GM19239 (cell line): ENCODE measurements at regions not wholly inside any gene's neighbourhood (a gene's known extent, or its start where the extent isn't known, plus 50 kb on each side); places are given as distances from the start of the nearest gene placed in this dataset.

ENCODE experiments used
- DNase-seq: peaks from one replicate; pipeline ENCODE4 v3.0.0; 2011; ENCODE audit warnings: low spot score; ENCODE audit not compliant: insufficient read length
- FAIRE-seq: peaks from 2 replicates; lab custom pipeline; 2011; peaks lifted over from hg19 to GRCh38; lab: Jason Lieb, UNC

DNA sequence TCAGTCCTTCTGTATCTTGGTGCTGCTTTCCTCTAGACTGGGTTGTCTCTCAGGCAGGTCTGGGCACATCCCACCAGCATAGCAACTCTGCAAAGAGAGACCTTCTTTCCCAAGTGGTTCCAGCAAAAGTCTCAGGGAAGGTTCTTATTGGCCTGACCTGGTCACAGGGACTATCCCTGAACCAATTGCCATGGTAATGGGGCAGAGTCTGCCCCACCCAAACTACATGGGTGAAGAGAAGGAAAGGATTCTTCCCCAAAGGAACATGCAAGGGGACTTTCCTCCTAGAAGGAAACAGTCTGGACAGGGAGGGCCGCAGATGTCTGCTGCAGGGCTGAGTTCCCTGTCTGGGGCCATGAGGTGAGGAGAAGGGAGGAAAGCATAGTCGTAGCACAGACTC lies 122.2 kb upstream of the NCOR2 start:
- DNase-seq: no peak
- no peak for FAIRE-seq

DNA sequence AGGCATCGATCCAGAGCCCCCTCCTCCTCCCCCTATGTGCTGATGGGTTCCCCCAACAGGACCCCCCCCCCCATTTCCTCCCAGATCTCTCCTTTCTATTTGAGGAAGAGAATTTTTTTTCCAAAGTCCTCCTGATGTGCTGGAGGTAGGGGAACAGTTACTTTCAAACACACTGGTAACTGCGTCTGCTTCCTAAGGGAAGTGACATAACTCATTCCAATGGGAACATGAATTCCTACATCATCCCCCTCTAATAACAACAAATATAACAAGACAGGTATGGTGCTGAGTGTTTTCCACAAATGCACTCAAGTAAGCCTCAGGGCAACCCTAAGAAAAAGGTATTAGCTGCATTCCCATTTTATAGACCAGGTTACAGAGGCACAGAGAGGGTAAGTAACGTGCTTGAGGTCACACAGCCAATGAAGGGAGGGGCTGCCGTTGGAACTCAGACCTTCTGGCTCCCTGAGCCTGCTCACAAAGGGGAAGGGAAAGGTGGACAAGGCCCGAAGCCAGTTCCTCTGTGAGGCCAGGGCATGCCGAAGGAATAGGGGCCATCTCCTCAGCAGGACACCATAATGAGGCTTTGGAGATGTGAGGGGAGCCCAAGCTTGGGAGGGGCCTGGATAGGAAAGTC lies 121.1 kb upstream of the NCOR2 start:
- DNase-seq (no peak), FAIRE-seq (no peak)

DNA sequence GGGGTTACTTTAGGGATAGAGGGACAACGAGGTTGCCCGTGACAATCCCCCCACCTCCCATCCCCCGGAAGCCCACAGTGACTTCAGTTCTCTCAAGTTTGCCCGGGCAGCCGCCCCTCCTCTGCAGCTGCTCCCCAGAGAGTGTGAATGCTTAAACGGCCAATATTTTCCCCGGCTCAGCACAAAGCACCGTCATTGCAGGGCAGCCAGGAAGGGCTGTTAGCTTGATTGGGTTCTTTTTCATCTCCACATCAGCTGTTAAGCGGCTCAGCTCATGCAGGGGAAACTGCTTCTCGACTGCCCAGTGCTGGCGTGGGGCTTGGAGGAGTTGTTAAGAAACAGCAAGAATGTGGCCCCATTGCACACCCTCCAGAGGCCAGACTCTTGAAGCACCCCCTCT lies 120.5 kb upstream of the NCOR2 start:
- FAIRE-seq (no peak), DNase-seq (no peak)

DNA sequence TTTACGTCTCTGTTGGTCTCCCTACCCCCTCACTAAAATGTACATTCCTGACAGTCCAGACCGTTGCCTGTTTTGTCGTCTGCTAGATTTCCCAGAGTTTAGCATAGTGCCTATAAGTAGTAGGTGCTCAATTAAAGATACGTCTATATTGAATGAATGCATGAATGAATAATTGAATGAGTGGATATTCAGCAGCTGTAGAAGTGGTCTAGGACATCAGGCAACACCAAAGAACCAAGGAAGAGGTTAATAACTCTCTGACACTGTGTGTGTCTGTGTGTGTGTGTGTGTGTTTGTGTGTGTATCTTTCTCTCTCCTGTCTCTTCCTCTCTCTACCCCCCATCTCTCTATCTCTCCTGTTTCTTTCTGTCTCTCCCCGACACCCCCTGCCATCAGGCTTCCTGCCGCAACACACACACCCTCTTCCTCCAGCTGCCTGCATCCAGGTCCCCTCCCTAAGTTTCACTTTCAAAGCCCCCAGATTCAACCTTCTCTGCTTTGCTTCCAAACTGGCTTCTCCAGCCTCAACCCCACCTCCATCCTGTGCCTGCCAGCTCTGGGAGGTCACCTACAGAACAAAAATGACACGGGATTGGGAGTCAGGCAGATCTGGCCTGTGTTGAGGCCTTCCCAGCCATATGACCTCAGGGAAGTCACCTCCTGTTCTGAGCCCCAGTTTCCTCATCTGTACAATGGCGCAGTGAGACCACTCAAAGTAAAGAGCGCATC lies 119.9 kb upstream of the NCOR2 start:
- no peak for FAIRE-seq
- no peak for DNase-seq

DNA sequence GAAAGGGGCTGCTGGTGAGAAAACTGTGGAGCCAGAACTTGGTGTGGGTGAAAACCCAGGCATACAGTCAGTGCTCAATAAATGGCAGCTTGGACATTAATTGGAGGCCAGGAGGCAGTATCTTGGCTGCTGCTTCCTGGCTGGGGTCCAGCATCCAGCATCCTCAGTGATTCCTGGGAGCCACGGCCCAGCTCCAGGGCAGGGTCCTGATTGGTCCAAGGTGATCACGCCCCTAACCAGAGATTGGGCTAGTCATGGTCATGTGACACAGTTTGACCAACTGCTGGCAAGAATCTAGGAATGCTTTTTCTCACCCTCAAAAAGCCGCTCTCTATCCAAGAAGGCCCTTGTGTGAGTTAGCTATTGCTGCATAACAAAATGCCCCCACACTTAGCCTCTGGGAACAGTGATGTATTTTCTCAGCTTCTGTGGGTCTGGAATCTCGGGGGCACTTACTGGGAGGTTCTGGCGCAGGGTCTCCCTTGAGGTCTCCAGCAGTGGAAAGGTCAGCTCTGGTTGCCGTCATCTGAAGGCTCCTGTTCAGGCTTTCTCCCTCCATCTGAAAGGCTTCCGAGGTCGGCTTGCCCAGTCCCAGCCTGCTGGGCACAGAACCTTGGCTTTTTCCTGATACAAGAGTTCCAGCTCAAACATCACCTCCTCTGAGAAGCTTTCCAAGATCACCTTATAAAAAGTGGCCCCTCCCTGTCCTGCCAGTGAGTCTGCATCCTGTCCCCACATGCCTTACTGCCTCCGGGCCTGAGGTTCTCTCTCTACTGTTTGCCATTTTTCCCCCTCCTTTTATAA lies 119.2 kb upstream of the NCOR2 start:
- FAIRE-seq: no peak
- DNase-seq: no peak

DNA sequence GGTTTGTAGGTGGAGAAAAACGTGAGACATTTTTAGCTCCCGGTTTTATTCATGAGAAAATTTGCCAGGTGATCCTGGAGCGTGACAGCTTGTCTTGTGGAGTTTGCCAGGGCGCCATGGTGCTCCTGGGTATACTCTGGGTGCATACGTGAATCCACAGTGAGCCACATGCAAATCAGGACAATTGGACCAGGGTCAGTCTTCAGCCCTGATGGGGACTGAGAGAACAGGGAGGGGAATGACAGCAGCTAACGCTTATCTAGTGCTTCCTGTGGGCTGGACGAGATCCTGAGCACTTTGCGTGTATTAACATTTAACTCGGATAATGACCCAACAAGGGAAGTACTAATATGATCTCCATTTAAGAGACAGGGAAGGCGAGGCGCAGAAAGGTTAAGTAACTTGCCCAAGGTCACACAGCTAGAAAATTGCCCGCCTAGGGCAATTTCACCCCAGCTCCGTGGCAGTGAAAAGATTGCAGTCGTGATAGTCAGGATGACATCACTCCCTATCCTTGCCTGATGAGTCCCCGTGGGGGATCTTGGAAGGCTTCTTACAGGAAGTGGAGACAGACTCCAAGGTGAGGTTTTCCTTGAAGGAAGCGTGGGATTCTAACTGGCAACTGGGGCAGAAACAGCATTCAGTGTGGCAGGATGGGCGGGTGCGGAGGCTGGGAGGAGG lies 118.4 kb upstream of the NCOR2 start:
- DNase-seq (no peak), FAIRE-seq (no peak)

DNA sequence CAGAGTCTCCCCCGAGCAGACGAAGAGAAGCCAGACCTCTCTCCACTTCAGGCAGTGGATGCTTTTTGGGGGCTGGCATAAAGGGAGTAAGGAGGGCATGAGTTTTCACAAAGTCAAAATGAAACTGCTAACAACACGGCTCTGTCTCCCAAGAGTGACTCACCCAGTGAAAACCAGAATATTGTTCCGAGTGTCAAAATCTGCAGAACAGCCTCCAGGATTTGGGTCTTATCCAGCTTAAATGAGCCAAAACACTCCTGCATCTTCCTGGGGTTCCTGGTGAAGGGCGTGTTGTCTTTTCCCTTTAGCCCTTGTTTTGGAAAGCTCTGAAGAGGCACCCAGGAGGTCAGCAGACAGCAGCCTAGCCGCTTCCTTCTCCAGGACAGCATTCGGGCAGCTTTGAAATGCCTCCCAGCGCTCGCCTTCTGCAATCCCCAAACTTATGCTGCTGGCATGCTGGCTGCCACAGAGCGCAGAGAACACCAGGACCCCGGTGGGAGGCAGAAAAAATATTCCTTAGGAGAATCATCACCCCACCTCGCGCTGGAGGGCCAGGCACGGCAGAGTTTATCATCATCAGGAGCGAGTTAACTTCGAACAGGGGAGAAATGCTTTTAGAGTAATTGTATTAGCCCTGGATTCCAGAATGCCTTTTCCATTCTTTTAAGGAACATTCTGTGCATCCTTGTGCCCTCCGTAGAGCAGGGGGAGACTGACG lies 117.7 kb upstream of the NCOR2 start:
- FAIRE-seq (no peak), DNase-seq (no peak)

DNA sequence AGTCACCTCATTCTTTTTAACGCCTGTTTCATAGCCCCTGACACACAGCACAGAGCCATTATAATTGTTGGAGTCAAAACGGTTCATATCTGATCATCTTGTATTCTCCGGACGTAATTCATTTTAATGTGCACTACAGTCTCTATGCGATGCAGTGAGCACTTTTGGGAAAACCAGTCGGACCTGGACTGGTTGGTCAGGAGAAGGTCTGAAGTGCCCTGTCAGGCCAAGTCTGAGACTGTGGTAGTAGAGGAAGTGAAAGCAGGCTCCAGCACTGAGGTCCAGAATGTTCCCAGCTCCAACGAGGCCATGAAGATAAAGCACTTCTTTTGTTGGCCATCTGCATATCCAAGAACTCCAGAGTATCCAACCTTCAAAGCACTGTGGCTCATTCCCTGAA lies 117.1 kb upstream of the NCOR2 start:
- no peak for FAIRE-seq

DNA sequence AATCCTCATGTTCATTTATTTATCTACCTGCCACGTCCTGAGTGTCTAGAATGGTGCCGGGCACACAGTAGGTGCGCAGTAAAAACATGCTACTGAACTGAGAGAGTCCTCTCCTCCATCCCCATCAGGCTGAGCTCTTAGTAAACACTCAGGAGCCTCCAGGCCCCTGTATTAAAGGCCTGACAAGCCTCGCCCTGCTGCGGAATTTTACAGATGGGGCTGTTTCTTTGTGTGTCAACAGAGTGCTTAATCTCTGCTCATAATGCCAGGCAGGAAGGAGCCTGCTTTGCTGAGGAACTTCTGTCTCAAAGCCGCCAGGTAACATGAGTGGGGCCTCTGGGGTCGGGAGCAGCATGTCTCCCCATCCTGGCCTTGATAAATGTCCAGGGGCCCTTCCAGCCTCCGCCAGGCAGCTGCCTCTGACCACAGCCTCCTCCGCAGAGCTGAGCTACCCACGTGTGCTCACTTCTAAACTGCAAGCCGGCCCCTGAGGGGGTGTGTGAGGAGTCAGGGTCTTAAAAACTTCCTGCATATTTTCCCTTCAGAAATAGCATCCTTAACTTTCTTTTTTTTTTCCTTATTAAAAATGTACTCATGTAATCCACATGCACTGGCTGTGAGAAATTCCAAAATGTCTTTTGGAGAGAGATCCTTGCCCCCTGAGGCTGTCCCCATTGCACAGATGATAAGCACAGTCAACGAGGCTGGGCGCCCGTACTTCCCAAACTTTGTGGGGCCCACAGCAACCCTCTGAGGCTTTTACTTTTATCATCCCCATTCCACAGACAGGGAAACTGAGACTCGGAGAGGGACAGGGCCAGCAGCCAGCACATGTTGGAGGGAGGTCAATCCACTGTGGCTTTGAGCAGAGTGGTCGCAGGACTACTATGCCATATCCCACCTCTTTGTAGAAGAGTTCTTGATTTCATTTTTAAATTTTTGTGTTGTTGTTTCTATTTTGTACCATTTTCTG lies 116.0 kb upstream of the NCOR2 start:
- no peak for FAIRE-seq

More for the DNA sequence above, 117.1 kb upstream of the NCOR2 start:
- DNase-seq: no peak

DNA sequence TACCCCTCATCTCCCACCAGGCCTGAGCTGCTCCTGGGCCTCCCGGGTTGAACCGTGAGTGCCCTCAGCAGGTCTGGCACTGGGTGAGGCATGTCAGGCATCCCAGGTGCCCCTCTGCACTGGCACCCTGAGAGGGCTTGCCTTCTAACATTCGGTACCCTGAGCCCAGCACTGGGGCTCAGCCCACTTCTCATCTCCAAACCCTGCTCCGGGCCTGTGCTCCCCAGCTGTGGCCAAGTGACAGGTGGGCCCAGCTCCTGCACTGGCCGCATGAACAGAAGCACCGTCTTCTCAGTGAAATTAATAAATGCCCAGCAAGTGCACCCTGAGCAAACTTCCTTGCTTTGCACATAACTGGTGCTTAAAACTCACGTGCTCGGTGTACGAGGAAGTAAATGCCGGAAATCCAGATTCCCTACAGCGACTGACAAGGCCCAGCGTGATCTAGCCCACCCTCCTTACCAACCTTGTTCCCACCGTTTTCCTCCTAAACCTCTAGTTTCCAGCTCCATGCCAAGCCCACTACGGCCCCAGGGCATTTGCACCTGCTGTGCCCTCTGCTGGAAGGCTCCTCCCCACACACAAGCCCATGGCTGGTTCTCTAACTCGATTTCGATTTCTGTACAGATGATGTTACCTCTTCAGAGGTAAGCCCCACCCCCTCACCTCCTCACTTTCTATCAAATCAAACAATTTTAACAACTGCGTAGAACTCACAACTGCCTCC lies 115.2 kb upstream of the NCOR2 start:
- FAIRE-seq (no peak), DNase-seq (no peak)

More for the DNA sequence above, 116.0 kb upstream of the NCOR2 start:
- no peak for DNase-seq

DNA sequence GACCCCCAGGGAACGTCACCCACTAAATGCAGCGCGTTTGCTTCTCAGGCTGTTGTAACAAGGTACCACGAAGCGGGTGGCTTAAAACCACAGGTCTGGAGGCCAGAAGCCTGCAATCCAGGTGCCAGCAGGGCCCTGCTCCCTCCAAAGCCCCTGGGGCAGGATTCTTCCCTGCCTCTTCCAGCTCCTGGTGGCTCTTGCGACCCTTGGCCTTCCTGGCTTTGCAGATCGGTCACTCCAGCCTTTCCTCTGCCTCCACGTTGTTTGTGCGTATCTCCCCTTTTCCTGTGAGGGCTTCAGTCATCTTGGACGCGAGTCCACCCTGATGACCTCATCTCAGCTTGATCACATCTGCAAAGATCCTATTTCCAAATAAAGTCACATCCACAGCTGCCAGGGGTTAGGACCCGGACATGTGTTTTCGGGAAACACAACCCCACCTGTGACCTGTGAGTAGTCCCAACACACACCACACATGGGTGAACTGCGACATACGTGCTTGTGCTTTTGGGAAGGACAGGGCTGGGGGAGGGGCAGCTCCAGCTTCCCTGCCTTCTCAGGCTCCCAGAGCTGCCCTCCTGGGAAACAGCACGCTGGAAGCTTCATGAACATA lies 114.5 kb upstream of the NCOR2 start:
- FAIRE-seq (no peak), DNase-seq (no peak)

DNA sequence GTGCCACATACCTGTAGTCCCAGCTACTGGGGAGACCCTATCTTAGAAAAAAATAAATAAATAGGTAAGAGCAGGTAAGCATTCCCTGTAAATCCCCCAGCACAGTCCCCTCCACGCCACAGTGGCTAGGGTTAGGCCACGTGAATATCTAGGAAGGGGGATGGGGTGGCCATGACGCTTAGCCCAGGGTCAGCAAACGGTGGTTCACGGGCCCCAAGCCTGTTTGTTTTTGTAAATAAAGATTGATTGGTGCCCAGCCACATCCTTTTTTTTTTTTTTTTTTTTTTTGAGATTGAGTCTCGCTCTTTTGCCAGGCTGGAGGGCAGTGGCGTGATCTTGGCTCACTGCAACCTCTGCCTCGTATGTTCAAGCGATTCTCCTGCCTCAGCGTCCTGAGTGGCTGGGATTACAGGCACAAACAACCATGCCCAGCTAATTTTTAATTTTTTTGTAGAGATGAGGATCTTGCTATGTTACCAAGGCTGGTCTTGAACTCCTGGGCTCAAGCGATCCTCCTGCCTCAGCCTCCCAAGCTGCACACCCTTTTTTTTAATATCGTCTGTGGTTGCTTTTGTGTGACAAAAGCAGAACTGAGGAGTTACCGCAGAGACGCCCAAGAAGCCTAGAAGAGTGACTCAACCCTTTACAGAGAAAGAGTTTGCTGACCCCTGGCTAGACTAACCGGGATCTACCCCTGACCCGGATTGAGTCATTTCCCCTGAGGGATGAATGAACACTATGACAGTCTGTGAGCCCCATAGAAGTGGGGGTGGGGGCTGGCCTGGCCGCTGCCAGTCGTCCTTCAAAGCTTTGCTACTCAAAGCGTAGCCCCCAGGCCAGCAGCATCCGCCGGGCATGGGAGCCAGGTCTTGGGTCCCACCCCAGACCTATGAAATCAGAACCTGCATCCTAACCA lies 113.7 kb upstream of the NCOR2 start:
- FAIRE-seq: no peak
- no peak for DNase-seq

DNA sequence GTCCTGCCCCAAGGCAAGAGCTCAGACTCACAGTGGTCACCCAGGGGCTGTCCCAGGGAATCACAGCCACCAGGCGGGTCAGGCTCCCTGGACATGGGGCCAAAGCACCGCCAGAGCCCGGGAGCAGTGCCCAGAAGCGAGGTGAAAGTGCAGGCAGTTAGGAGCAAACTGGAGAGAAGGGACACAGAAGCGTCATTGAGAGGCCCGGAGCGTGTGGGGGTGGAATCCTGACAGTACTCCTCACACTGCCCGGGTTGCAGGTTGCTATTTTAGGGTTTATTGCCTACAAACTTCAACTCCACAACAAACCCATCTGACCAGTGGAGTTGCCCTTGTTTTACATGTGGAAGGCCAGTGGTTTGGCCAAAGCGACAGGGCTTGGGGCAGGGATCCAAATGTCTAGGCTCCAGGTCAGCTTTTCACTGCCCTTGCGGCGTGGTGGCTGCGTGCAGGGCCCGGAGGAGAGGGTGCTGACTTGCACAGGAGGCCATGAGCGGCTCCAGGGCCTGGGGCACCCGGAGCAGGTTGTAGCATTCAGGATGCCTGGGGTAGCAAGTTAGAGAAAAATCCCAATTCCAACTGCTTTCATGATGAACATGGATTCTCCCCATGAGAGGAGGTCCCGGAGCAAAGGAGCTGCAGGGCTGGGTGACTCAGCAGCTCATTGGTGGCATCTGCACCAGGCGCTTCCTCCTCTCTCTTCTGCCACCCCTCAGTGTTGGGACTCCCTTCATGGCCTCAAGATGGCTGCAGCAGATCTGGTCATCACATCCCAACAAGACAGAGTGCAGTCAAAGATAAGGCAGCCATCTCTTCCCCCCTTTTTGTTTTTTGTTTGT lies 112.3 kb upstream of the NCOR2 start:
- DNase-seq (no peak), FAIRE-seq (no peak)

DNA sequence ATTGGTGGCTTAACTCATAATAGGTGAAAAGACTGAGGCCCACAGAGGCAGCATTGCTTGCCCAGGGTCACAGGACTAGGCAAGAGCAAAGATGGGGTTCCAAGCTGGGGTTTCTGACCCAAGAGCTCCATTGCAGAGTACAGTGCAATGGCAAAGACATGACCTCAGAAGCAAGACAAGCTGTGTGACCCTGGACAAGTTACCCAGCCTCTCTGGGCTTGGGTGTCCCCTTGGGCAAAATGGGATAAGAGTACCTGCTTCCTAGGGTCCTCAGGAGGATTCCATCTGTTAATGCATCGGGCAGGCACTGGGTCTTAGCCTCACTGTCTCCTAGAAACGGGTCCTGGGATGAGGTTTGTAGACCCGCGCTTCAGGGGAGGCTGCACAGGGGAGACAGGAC lies 111.6 kb upstream of the NCOR2 start:
- DNase-seq: no peak
- no peak for FAIRE-seq

DNA sequence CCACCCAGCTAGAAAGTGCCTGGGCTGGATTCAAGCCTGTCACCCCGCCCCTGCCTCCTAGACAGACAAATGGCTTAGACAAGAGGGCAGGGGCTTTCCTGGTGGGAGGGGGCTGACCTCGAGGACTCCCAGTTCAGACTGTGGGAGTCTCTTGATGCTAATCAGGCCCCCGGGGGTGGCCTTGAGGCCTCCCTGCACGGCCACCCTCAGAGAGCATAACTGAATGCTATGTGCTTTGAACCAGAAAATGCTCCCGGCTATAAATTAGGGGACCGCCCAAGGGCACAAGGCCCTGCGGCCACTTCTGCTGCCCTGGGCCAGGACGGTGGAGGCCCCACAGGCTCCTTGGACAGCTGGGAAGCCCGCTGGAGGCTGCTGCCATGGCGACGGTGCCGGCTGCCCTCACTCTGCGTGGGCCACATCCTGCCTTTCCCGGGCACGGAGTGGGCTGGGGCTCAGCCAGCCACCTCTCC lies 111.0 kb upstream of the NCOR2 start:
- DNase-seq: no peak
- FAIRE-seq: no peak
